Spleen (tissue), 7 donors: ENCODE measurements at regions not wholly inside any gene's neighbourhood (a gene's known extent, or its start where the extent isn't known, plus 50 kb on each side); places are given as distances from the start of the nearest gene placed in this dataset.

Source experiments
- POLR2A ChIP-seq, 3 donors: fragments of 450-650 bp; IDR thresholded peaks; one replicate each; pipeline ENCODE4 v1.5.1; 2017; ENCODE audit warnings: antibody characterized with exemption in 3 of 3, mild to moderate bottlenecking in 1 of 3
- POLR2AphosphoS5 ChIP-seq, 3 donors: sonication (generic); formaldehyde crosslinking; IDR thresholded peaks; one replicate each; pipeline ENCODE4 v1.5.1; 2017; ENCODE audit warnings: antibody characterized with exemption in 3 of 3
- TF ChIP-seq, protein P1 (sequence below), 11 experiments: fragments of 200-600 bp in 7 of 11; fragments of 450-650 bp in 4 of 11; sonication (generic) in 4 of 11; IDR thresholded peaks in 8 of 11; conservative IDR thresholded peaks in 3 of 11; 1 replicate in 7 of 11; 2 replicates in 4 of 11; pipeline versions ENCODE4 v1.4.0 to v1.8.0; 2016 to 2021; ENCODE audit warnings: antibody characterized with exemption in 11 of 11, inconsistent platforms in 4 of 11, mild to moderate bottlenecking in 1 of 11
- donor health status: DM: no; HTN: no; CAD: no; lungs with moderate emphysema.
- donor health status: DM: no; HTN: no; CAD: no.
- donor health status: DM: no; HTN: no; CAD: no.

DNA sequence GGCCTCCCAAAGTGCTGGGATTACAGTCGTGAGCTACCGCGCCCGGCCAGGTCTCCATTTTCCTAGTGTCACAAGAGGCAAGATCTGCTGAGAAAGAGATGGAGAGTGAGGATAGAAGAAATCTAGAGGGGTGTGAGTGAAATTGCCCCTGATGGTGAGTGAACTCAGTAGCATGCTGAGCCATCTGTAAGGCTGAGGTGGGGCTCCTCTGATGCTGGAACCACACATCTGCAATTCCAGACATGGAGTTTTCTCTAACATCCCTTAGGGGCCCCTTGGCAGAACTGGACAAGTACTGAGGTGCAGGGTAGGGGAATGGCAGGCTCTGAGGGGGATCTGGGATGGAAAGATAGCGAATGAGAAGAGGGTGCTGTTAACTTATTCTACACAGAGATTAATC lies 72.0 kb upstream of the FER start:
- no peak for TF ChIP-seq POLR2A (IDR thresholded peaks at IDR 0.05)
- TF ChIP-seq, protein P1, sequence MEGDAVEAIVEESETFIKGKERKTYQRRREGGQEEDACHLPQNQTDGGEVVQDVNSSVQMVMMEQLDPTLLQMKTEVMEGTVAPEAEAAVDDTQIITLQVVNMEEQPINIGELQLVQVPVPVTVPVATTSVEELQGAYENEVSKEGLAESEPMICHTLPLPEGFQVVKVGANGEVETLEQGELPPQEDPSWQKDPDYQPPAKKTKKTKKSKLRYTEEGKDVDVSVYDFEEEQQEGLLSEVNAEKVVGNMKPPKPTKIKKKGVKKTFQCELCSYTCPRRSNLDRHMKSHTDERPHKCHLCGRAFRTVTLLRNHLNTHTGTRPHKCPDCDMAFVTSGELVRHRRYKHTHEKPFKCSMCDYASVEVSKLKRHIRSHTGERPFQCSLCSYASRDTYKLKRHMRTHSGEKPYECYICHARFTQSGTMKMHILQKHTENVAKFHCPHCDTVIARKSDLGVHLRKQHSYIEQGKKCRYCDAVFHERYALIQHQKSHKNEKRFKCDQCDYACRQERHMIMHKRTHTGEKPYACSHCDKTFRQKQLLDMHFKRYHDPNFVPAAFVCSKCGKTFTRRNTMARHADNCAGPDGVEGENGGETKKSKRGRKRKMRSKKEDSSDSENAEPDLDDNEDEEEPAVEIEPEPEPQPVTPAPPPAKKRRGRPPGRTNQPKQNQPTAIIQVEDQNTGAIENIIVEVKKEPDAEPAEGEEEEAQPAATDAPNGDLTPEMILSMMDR (IDR thresholded peaks at IDR 0.05 in 8 of 11, conservative IDR thresholded peaks at IDR 0.05 in 3 of 11) = no peak
- TF ChIP-seq POLR2AphosphoS5 (IDR thresholded peaks at IDR 0.05) = no peak
